H9 (cell line): ENCODE measurements at regions not wholly inside any gene's neighbourhood (a gene's known extent, or its start where the extent isn't known, plus 50 kb on each side); places are given as distances from the start of the nearest gene placed in this dataset.

Source experiments
- DNase-seq: peaks from one replicate; pipeline ENCODE4 v3.0.0-alpha.2; 2017
- H2AFZ ChIP-seq: one replicate; pipeline ENCODE4 v1.6.1; 2013; ENCODE audit warnings: mild to moderate bottlenecking, low read length, control low read depth, moderate library complexity
- H2AK5ac ChIP-seq: 2 replicates; pipeline ENCODE4 v1.6.1; 2013; ENCODE audit warnings: low read length, control low read depth, mixed read lengths; ENCODE audit not compliant: insufficient read length
- H2BK120ac ChIP-seq: one replicate; pipeline ENCODE4 v1.6.1; 2013; ENCODE audit warnings: low read depth, mild to moderate bottlenecking, low read length, control low read depth, inconsistent platforms; ENCODE audit not compliant: poor library complexity, severe bottlenecking
- H2BK12ac ChIP-seq: 2 replicates; pipeline ENCODE4 v1.6.1; 2013; ENCODE audit warnings: low read length, control low read depth, mixed read lengths, low read depth; ENCODE audit not compliant: insufficient read length
- H2BK15ac ChIP-seq: 2 replicates; pipeline ENCODE4 v1.6.1; 2013; ENCODE audit warnings: low read depth, low read length, control low read depth
- H2BK20ac ChIP-seq: one replicate; pipeline ENCODE4 v1.6.1; 2013; ENCODE audit warnings: low read depth, mild to moderate bottlenecking, low read length, control low read depth, inconsistent platforms; ENCODE audit not compliant: poor library complexity, severe bottlenecking
- H2BK5ac ChIP-seq: 2 replicates; pipeline ENCODE4 v1.6.1; 2013; ENCODE audit warnings: low read length, control low read depth, mixed read lengths; ENCODE audit not compliant: insufficient read length
- H3K14ac ChIP-seq: 2 replicates; pipeline ENCODE4 v1.6.1; 2013; ENCODE audit warnings: low read length, control low read depth; ENCODE audit not compliant: insufficient read depth
- H3K18ac ChIP-seq: 2 replicates; pipeline ENCODE4 v1.6.1; 2013; ENCODE audit warnings: low read depth, mild to moderate bottlenecking, mixed read lengths, low read length, control low read depth; ENCODE audit not compliant: insufficient read length
- H3K23ac ChIP-seq: 2 replicates; pipeline ENCODE4 v1.6.1; 2013; ENCODE audit warnings: low read length, control low read depth, mixed read lengths, low read depth; ENCODE audit not compliant: insufficient read length
- H3K23me2 ChIP-seq: 2 replicates; pipeline ENCODE4 v1.6.1; 2013; ENCODE audit warnings: low read depth, mild to moderate bottlenecking, mixed read lengths, low read length, control low read depth; ENCODE audit not compliant: insufficient read length, poor library complexity, severe bottlenecking
- H3K27ac ChIP-seq: 2 replicates; pipeline ENCODE4 v1.5.1; 2013; ENCODE audit warnings: low read length, control low read depth, mixed read lengths, low read depth; ENCODE audit not compliant: insufficient read length
- H3K27me3 ChIP-seq: 2 replicates; pipeline ENCODE4 v1.6.1; 2013; ENCODE audit warnings: low read length, control low read depth, inconsistent platforms; ENCODE audit not compliant: insufficient read depth
- H3K4ac ChIP-seq: 2 replicates; pipeline ENCODE4 v1.6.1; 2013; ENCODE audit warnings: low read depth, mild to moderate bottlenecking, control low read depth, inconsistent platforms, low read length, moderate library complexity
- H3K4me1 ChIP-seq: 2 replicates; pipeline ENCODE4 v1.6.1; 2013; ENCODE audit warnings: low read length, control low read depth, inconsistent platforms; ENCODE audit not compliant: insufficient read depth
- H3K4me2 ChIP-seq: 2 replicates; pipeline ENCODE4 v1.6.1; 2013; ENCODE audit warnings: low read length, control low read depth, mixed read lengths; ENCODE audit not compliant: insufficient read length, insufficient read depth
- H3K56ac ChIP-seq: 2 replicates; pipeline ENCODE4 v1.6.1; 2013; ENCODE audit warnings: low read depth, mild to moderate bottlenecking, mixed read lengths, low read length, control low read depth; ENCODE audit not compliant: insufficient read length
- H3K79me1 ChIP-seq: 2 replicates; pipeline ENCODE4 v1.6.1; 2013; ENCODE audit warnings: low read depth, mild to moderate bottlenecking, moderate library complexity, low read length, control low read depth, inconsistent platforms; ENCODE audit not compliant: insufficient read depth, poor library complexity, severe bottlenecking
- H3K79me2 ChIP-seq: 2 replicates; pipeline ENCODE4 v1.6.1; 2013; ENCODE audit warnings: low read length, control low read depth, inconsistent platforms; ENCODE audit not compliant: insufficient read depth
- H3K9ac ChIP-seq: 2 replicates; pipeline ENCODE4 v1.6.1; 2013; ENCODE audit warnings: low read length, control low read depth, mixed read lengths; ENCODE audit not compliant: insufficient read length; ENCODE audit errors: extremely low read depth
- H3K9me3 ChIP-seq: one replicate; pipeline ENCODE4 v1.6.1; 2013; ENCODE audit warnings: low read depth, low read length, inconsistent platforms; ENCODE audit not compliant: control insufficient read depth
- H3T11ph ChIP-seq: one replicate; pipeline ENCODE4 v1.6.1; 2013; ENCODE audit warnings: mild to moderate bottlenecking, low read length, control low read depth, inconsistent platforms
- H4K20me1 ChIP-seq: one replicate; pipeline ENCODE4 v1.6.1; 2013; ENCODE audit not compliant: control insufficient read depth, insufficient read length, insufficient read depth
- H4K5ac ChIP-seq: 2 replicates; pipeline ENCODE4 v1.6.1; 2013; ENCODE audit warnings: low read depth, mild to moderate bottlenecking, mixed read lengths, low read length, control low read depth; ENCODE audit not compliant: insufficient read length
- H4K8ac ChIP-seq: replicated peaks from 2 replicates; pipeline ENCODE4 v1.6.1; 2013; ENCODE audit warnings: low read length, control low read depth, mixed read lengths, low read depth; ENCODE audit not compliant: insufficient read length
- H4K91ac ChIP-seq: 2 replicates; pipeline ENCODE4 v1.6.1; 2013; ENCODE audit warnings: low read depth, mild to moderate bottlenecking, moderate library complexity, mixed read lengths, low read length, control low read depth; ENCODE audit not compliant: insufficient read length
- H3K27ac Mint-ChIP-seq, 3 experiments: 2 replicates in 2 of 3; 3 replicates in 1 of 3; pipeline ENCODE4 v1.8.0; 2020 to 2021; ENCODE audit warnings: mixed read lengths in 3 of 3, mild to moderate bottlenecking in 1 of 3, moderate library complexity in 1 of 3
- H3K27me3 Mint-ChIP-seq: 2 replicates; pipeline ENCODE4 v1.8.0; 2021; ENCODE audit warnings: low read depth, mild to moderate bottlenecking, moderate library complexity, mixed read lengths
- H3K36me3 Mint-ChIP-seq, 3 experiments: 2 replicates in 2 of 3; 3 replicates in 1 of 3; pipeline ENCODE4 v1.8.0; 2020 to 2021; ENCODE audit warnings: low read depth in 3 of 3, mixed read lengths in 3 of 3; ENCODE audit not compliant: insufficient read depth in 1 of 3
- H3K4me1 Mint-ChIP-seq, 2 experiments: 2 replicates each; pipeline ENCODE4 v1.8.0; 2020; ENCODE audit warnings: mixed read lengths in 2 of 2
- H3K4me3 Mint-ChIP-seq, 2 experiments: 2 replicates in 1 of 2; 3 replicates in 1 of 2; pipeline ENCODE4 v1.8.0; 2020 to 2021; ENCODE audit warnings: mild to moderate bottlenecking in 2 of 2, mixed read lengths in 2 of 2, moderate library complexity in 1 of 2
- H3K9me3 Mint-ChIP-seq, 2 experiments: 2 replicates in 1 of 2; 3 replicates in 1 of 2; pipeline ENCODE4 v1.8.0; 2020; ENCODE audit warnings: mild to moderate bottlenecking in 2 of 2, mixed read lengths in 2 of 2, moderate library complexity in 1 of 2
- CTCF ChIP-seq: fragments of 200-600 bp; sonication (generic); conservative IDR thresholded peaks from 3 replicates; pipeline ENCODE4 v1.8.0; 2021; ENCODE audit warnings: antibody characterized with exemption, mild to moderate bottlenecking

- Histone ChIP-seq H2AFZ (no peak overlapping the region), H2BK120ac (no peak overlapping the region), H3K14ac (no peak overlapping the region), H4K8ac (no peak overlapping the region), H2BK20ac (no peak overlapping the region), H2AK5ac (no peak overlapping the region), H4K20me1 (no peaks in the 10 kb centered on the region), H3K18ac (no peak overlapping the region), H3K9ac (no peak overlapping the region), H3K4me1 (no peaks in the 10 kb centered on the region), H3K23me2 (no peaks in the 10 kb centered on the region), H3K4ac (no peak overlapping the region), H4K91ac (no peak overlapping the region), H3K4me2 (no peak overlapping the region), H3K23ac (no peak overlapping the region), H3K9me3 (no peaks in the 10 kb centered on the region), H3K79me2 (no peaks in the 10 kb centered on the region), H2BK15ac (no peak overlapping the region), H2BK12ac (no peak overlapping the region), H3K27me3 (no peaks in the 10 kb centered on the region), H3T11ph (no peak overlapping the region), H2BK5ac (no peak overlapping the region), H3K27ac (no peak overlapping the region), H3K56ac (no peak overlapping the region), H3K79me1 (no peaks in the 10 kb centered on the region), H4K5ac (no peak overlapping the region)
- H3K4me3 Mint-ChIP-seq, result no peak overlapping the region
- no peak overlapping the region for H3K27ac Mint-ChIP-seq
- DNase-seq, result no peak
- no peaks in the 10 kb centered on the region for H3K27me3 Mint-ChIP-seq
- H3K9me3 Mint-ChIP-seq, result peaks cover 10 to 12% of the 10 kb centered on the region in 2 experiments; a peak in 3 of 5 replicates
- no peaks in the 10 kb centered on the region for H3K4me1 Mint-ChIP-seq
- peaks cover 0 to 11% (median 4%) of the 10 kb centered on the region in 3 experiments; a peak in 3 of 7 replicates for H3K36me3 Mint-ChIP-seq
- no peak for TF ChIP-seq CTCF
Measured at GRCh38 chr17:53039981-53040380, 782.7 kb upstream of the KIF2B start.
